Smooth muscle cell (in vitro differentiated cells): ENCODE measurements at regions not wholly inside any gene's neighbourhood (a gene's known extent, or its start where the extent isn't known, plus 50 kb on each side); places are given as distances from the start of the nearest gene placed in this dataset.

Source experiments
- DNase-seq: peaks from one replicate; lab custom pipeline; 2025; ENCODE audit not compliant: unreplicated experiment; lab: John Stamatoyannopoulos, UW
- H2AFZ ChIP-seq: fragments of 200-600 bp; sonication (generic); 2 replicates; pipeline ENCODE4 v1.6.0; 2016; ENCODE audit warnings: antibody characterized with exemption, low read depth, mild to moderate bottlenecking
- H3F3A ChIP-seq: fragments of 200-600 bp; sonication (generic); 2 replicates; pipeline ENCODE4 v1.6.0; 2017; ENCODE audit warnings: antibody characterized with exemption, low read depth
- H3K27ac ChIP-seq: fragments of 200-600 bp; sonication (generic); 2 replicates; pipeline ENCODE4 v1.5.1; 2016; ENCODE audit warnings: low read depth, mild to moderate bottlenecking
- H3K27me3 ChIP-seq: fragments of 200-600 bp; sonication (generic); 2 replicates; pipeline ENCODE4 v1.6.1; 2016; ENCODE audit warnings: low read depth, mild to moderate bottlenecking
- H3K36me3 ChIP-seq: fragments of 200-600 bp; sonication (generic); 2 replicates; pipeline ENCODE4 v1.5.1; 2016; ENCODE audit warnings: low read depth
- H3K4me1 ChIP-seq: fragments of 200-600 bp; sonication (generic); 2 replicates; pipeline ENCODE4 v1.5.1; 2016; ENCODE audit warnings: low read depth
- H3K4me2 ChIP-seq: fragments of 200-600 bp; sonication (generic); 2 replicates; pipeline ENCODE4 v1.6.0; 2016; ENCODE audit warnings: mild to moderate bottlenecking
- H3K4me3 ChIP-seq: fragments of 200-600 bp; sonication (generic); 2 replicates; pipeline ENCODE4 v1.5.1; 2016; ENCODE audit warnings: mild to moderate bottlenecking
- H3K79me2 ChIP-seq: fragments of 200-600 bp; sonication (generic); 2 replicates; pipeline ENCODE4 v1.6.0; 2016; ENCODE audit warnings: low read depth, mild to moderate bottlenecking
- H3K9ac ChIP-seq: fragments of 200-600 bp; sonication (generic); 2 replicates; pipeline ENCODE4 v1.6.0; 2016; ENCODE audit warnings: low read depth
- H3K9me3 ChIP-seq: fragments of 200-600 bp; sonication (generic); replicated peaks from 2 replicates; pipeline ENCODE4 v1.5.1; 2016; ENCODE audit warnings: low read depth
- H4K20me1 ChIP-seq: fragments of 200-600 bp; sonication (generic); 2 replicates; pipeline ENCODE4 v1.6.0; 2016; ENCODE audit warnings: low read depth
- WGBS: methylation state at CpG from one replicate; pipeline ENCODE4 v1.1.7; 2016; ENCODE audit warnings: low lambda C conversion rate; 5-methylcytosine and 5-hydroxymethylcytosine counted together
- TF ChIP-seq, protein P1 (sequence below): fragments of 200-600 bp; sonication (generic); IDR thresholded peaks from 2 replicates; pipeline ENCODE4 v1.5.1; 2017; ENCODE audit warnings: borderline replicate concordance, mild to moderate bottlenecking, antibody characterized with exemption; ENCODE audit not compliant: insufficient read depth, poor library complexity, severe bottlenecking

DNA sequence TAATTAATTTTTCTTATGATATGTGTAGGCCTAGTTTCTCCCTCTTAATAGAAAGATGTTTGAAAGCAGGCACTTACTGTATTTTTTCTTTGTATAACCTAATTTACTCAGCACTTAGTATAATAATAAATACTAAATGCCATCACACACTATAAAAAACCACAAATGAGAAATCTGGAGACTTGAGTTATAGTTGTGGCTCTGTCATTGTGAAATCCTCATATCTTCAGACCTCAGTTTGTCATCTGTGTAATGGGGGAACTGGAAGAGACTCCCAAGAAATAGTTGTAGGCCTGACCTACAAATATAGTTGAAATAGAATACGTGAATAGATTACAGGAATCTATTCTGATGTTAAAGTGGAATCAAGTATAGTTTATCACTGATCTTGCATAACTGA is 287.6 kb upstream of the DPH6 start:
- WGBS, result 97% methylated on average over 1 of the region's 1 CpG
- H3K9me3 ChIP-seq, result no peaks in the 10 kb centered on the region
- H3K36me3 ChIP-seq, result no peaks in the 10 kb centered on the region

GRCh38 chr15:35834216-35834830 is 288.4 kb upstream of the DPH6 start:
- Histone ChIP-seq H4K20me1 (no peaks in the 10 kb centered on the region), H3K36me3 (no peaks in the 10 kb centered on the region), H3K79me2 (no peaks in the 10 kb centered on the region), H3K27me3 (no peaks in the 10 kb centered on the region), H3K9me3 (no peaks in the 10 kb centered on the region), H3K9ac (no peak overlapping the region), H3K27ac (no peak overlapping the region), H3K4me2 (no peak overlapping the region), H3F3A (no peaks in the 10 kb centered on the region), H3K4me1 (no peaks in the 10 kb centered on the region), H3K4me3 (no peak overlapping the region), H2AFZ (no peak overlapping the region)
- WGBS, result 90% methylated on average over 4 of the region's 4 CpGs
- no peak for DNase-seq
- TF ChIP-seq, protein P1, sequence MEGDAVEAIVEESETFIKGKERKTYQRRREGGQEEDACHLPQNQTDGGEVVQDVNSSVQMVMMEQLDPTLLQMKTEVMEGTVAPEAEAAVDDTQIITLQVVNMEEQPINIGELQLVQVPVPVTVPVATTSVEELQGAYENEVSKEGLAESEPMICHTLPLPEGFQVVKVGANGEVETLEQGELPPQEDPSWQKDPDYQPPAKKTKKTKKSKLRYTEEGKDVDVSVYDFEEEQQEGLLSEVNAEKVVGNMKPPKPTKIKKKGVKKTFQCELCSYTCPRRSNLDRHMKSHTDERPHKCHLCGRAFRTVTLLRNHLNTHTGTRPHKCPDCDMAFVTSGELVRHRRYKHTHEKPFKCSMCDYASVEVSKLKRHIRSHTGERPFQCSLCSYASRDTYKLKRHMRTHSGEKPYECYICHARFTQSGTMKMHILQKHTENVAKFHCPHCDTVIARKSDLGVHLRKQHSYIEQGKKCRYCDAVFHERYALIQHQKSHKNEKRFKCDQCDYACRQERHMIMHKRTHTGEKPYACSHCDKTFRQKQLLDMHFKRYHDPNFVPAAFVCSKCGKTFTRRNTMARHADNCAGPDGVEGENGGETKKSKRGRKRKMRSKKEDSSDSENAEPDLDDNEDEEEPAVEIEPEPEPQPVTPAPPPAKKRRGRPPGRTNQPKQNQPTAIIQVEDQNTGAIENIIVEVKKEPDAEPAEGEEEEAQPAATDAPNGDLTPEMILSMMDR, result no peak

More for the DNA sequence above, 287.6 kb upstream of the DPH6 start:
- Histone ChIP-seq H3K79me2 (no peaks in the 10 kb centered on the region), H3F3A (no peaks in the 10 kb centered on the region), H3K4me1 (no peaks in the 10 kb centered on the region), H3K4me3 (no peak overlapping the region), H3K4me2 (no peak overlapping the region), H2AFZ (no peak overlapping the region), H3K27ac (no peak overlapping the region), H4K20me1 (no peaks in the 10 kb centered on the region), H3K27me3 (no peaks in the 10 kb centered on the region), H3K9ac (no peak overlapping the region)
- no peak for DNase-seq
- TF ChIP-seq, protein P1, result no peak

GRCh38 chr15:35834866-35835265 is 288.9 kb upstream of the DPH6 start:
- H3K27me3 ChIP-seq, result no peaks in the 10 kb centered on the region
- H3K9ac ChIP-seq, result no peak overlapping the region
- H4K20me1 ChIP-seq, result no peaks in the 10 kb centered on the region
- no peak overlapping the region for H3K27ac ChIP-seq
- no peaks in the 10 kb centered on the region for H3K79me2 ChIP-seq
- no peaks in the 10 kb centered on the region for H3K36me3 ChIP-seq
- WGBS, result 96% methylated on average over 2 of the region's 2 CpGs
- H3F3A ChIP-seq, result no peaks in the 10 kb centered on the region
- no peak overlapping the region for H3K4me3 ChIP-seq
- H2AFZ ChIP-seq, result no peak overlapping the region
- TF ChIP-seq, protein P1, result no peak
- no peaks in the 10 kb centered on the region for H3K4me1 ChIP-seq
- no peaks in the 10 kb centered on the region for H3K9me3 ChIP-seq
- no peak overlapping the region for H3K4me2 ChIP-seq
- DNase-seq, result no peak
